ACC112 (cell line): ENCODE measurements at regions not wholly inside any gene's neighbourhood (a gene's known extent, or its start where the extent isn't known, plus 50 kb on each side); places are given as distances from the start of the nearest gene placed in this dataset.
"Not testable (repeated sequence)": the region's sequence is repeated elsewhere in the genome, so short reads cannot be mapped to it uniquely, and the experiment has no call there.

Experiments
- H2AFZ ChIP-seq: fragments of 200-600 bp; sonication (generic); one replicate; pipeline ENCODE4 v1.6.0; 2017; ENCODE audit warnings: antibody characterized with exemption, low read length; ENCODE audit not compliant: unreplicated experiment
- H3K27ac ChIP-seq: fragments of 200-600 bp; sonication (generic); 2 replicates; pipeline ENCODE4 v1.5.1; 2014; ENCODE audit warnings: low read depth, mild to moderate bottlenecking, antibody characterized with exemption, low read length, moderate library complexity
- H3K27me3 ChIP-seq: fragments of 200-600 bp; sonication (generic); 2 replicates; pipeline ENCODE4 v1.6.1; 2014; ENCODE audit warnings: mild to moderate bottlenecking, antibody characterized with exemption, low read length, moderate library complexity, mixed read lengths; ENCODE audit not compliant: insufficient read depth
- H3K36me3 ChIP-seq: fragments of 200-600 bp; sonication (generic); 2 replicates; pipeline ENCODE4 v1.6.1; 2016; ENCODE audit warnings: mild to moderate bottlenecking, antibody characterized with exemption, low read length, moderate library complexity, mixed read lengths; ENCODE audit not compliant: insufficient read depth
- H3K4me1 ChIP-seq: fragments of 200-600 bp; sonication (generic); one replicate; pipeline ENCODE4 v1.6.1; 2016; ENCODE audit warnings: low read length, mixed read lengths; ENCODE audit not compliant: insufficient read depth, unreplicated experiment, control insufficient read depth
- H3K4me3 ChIP-seq: fragments of 200-600 bp; sonication (generic); 2 replicates; pipeline ENCODE4 v1.5.1; 2014; ENCODE audit warnings: mild to moderate bottlenecking, low read depth, low read length
- H3K79me2 ChIP-seq: fragments of 200-600 bp; sonication (generic); one replicate; pipeline ENCODE4 v1.6.0; 2016; ENCODE audit warnings: low read length; ENCODE audit not compliant: control insufficient read depth, unreplicated experiment, insufficient read depth

- H3K27ac ChIP-seq: no peak overlapping the region
- H2AFZ ChIP-seq: no peak overlapping the region
- no peak overlapping the region for H3K4me3 ChIP-seq
- no peaks in the 10 kb centered on the region for H3K27me3 ChIP-seq
- no peaks in the 10 kb centered on the region for H3K36me3 ChIP-seq
- no peaks in the 10 kb centered on the region for H3K79me2 ChIP-seq
- H3K4me1 ChIP-seq: no peaks in the 10 kb centered on the region
These were observed 410.6 kb upstream of the DEPDC1 start for GRCh38 chr1:68907491-68907890.

GRCh38 chr1:68908316-68908715, 411.4 kb upstream of the DEPDC1 start:
- Histone ChIP-seq H2AFZ (no peak overlapping the region), H3K79me2 (no peaks in the 10 kb centered on the region), H3K36me3 (no peaks in the 10 kb centered on the region), H3K27me3 (no peaks in the 10 kb centered on the region), H3K4me1 (no peaks in the 10 kb centered on the region), H3K27ac (no peak overlapping the region), H3K4me3 (no peak overlapping the region)

- Histone ChIP-seq H3K79me2 (no peaks in the 10 kb centered on the region), H3K27ac (no peak overlapping the region), H3K36me3 (no peaks in the 10 kb centered on the region), H3K4me3 (no peak overlapping the region), H3K4me1 (no peaks in the 10 kb centered on the region), H3K27me3 (no peaks in the 10 kb centered on the region), H2AFZ (no peak overlapping the region)
These were observed 419.5 kb upstream of the DEPDC1 start for GRCh38 chr1:68916221-68916902.

- Histone ChIP-seq H3K36me3 (no peaks in the 10 kb centered on the region), H2AFZ (no peak overlapping the region), H3K79me2 (no peaks in the 10 kb centered on the region), H3K4me3 (no peak overlapping the region), H3K27me3 (no peaks in the 10 kb centered on the region), H3K4me1 (no peaks in the 10 kb centered on the region), H3K27ac (no peak overlapping the region)
These were observed 420.6 kb upstream of the DEPDC1 start for GRCh38 chr1:68917456-68917855.

- Histone ChIP-seq H3K27ac (no peak overlapping the region), H2AFZ (no peak overlapping the region), H3K27me3 (no peaks in the 10 kb centered on the region), H3K36me3 (no peaks in the 10 kb centered on the region), H3K4me3 (no peak overlapping the region), H3K79me2 (no peaks in the 10 kb centered on the region), H3K4me1 (no peaks in the 10 kb centered on the region)
These were observed 421.7 kb upstream of the DEPDC1 start for GRCh38 chr1:68918563-68918962.

GRCh38 chr1:68919075-68919474, 422.2 kb upstream of the DEPDC1 start:
- Histone ChIP-seq H3K4me1 (no peaks in the 10 kb centered on the region), H3K36me3 (no peaks in the 10 kb centered on the region), H3K4me3 (no peak overlapping the region), H3K79me2 (no peaks in the 10 kb centered on the region), H3K27ac (no peak overlapping the region), H2AFZ (no peak overlapping the region), H3K27me3 (no peaks in the 10 kb centered on the region)

GRCh38 chr1:68923475-68924088, 426.7 kb upstream of the DEPDC1 start:
- H3K4me3 ChIP-seq, H3K36me3 ChIP-seq, H2AFZ ChIP-seq, H3K79me2 ChIP-seq, H3K27ac ChIP-seq, H3K4me1 ChIP-seq, H3K27me3 ChIP-seq: not testable (repeated sequence)

- H3K27me3 ChIP-seq: no peaks in the 10 kb centered on the region
- H3K4me3 ChIP-seq: no peak overlapping the region
- H3K27ac ChIP-seq: no peak overlapping the region
- H3K79me2 ChIP-seq: no peaks in the 10 kb centered on the region
- H3K4me1 ChIP-seq: no peaks in the 10 kb centered on the region
- H2AFZ ChIP-seq: no peak overlapping the region
- H3K36me3 ChIP-seq: no peaks in the 10 kb centered on the region
These were observed 433.2 kb upstream of the DEPDC1 start for GRCh38 chr1:68930101-68930500.

- Histone ChIP-seq H3K27me3 (no peaks in the 10 kb centered on the region), H3K36me3 (no peaks in the 10 kb centered on the region), H3K4me1 (no peaks in the 10 kb centered on the region), H3K79me2 (no peaks in the 10 kb centered on the region), H3K27ac (no peak overlapping the region), H2AFZ (no peak overlapping the region), H3K4me3 (no peak overlapping the region)
These were observed 439.6 kb upstream of the DEPDC1 start for GRCh38 chr1:68936530-68936929.

- Histone ChIP-seq H3K36me3 (no peaks in the 10 kb centered on the region), H3K4me3 (no peak overlapping the region), H3K79me2 (no peaks in the 10 kb centered on the region), H3K27me3 (no peaks in the 10 kb centered on the region), H3K27ac (no peak overlapping the region), H2AFZ (no peak overlapping the region), H3K4me1 (no peaks in the 10 kb centered on the region)
These were observed 441.3 kb upstream of the DEPDC1 start for GRCh38 chr1:68938051-68938666.

GRCh38 chr1:68950036-68950435, 453.2 kb upstream of the DEPDC1 start:
- H3K4me3 ChIP-seq: no peak overlapping the region
- H2AFZ ChIP-seq: no peak overlapping the region
- H3K27ac ChIP-seq: no peak overlapping the region
- H3K4me1 ChIP-seq: no peaks in the 10 kb centered on the region
- no peaks in the 10 kb centered on the region for H3K36me3 ChIP-seq
- H3K27me3 ChIP-seq: no peaks in the 10 kb centered on the region
- no peaks in the 10 kb centered on the region for H3K79me2 ChIP-seq
